ENCODE measurements at regions not wholly inside any gene's neighbourhood (a gene's known extent, or its start where the extent isn't known, plus 50 kb on each side); places are given as distances from the start of the nearest gene placed in this dataset.

GRCh38 chr16:81185416-81185815, 53.1 kb upstream of the BCO1 start:
- no peak overlapping the region for H4K5ac ChIP-seq (ENCODE audit: insufficient read length, low read depth, low read length)
- H3K9ac ChIP-seq (ENCODE audit: extremely low read depth, insufficient read length, low read length), result no peak overlapping the region
- H3K4me3 Mint-ChIP-seq, result no peak overlapping the region
- H3K4me1 Mint-ChIP-seq, result peaks cover 19 to 23% of the 10 kb centered on the region in 2 experiments
- H3K27ac Mint-ChIP-seq, result peak overlapping the region in 1 of 3 experiments; percentile 15; a peak in 1 of 7 replicates
- no peak overlapping the region for H3K14ac ChIP-seq (ENCODE audit: insufficient read depth, low read length)
- TF ChIP-seq CTCF (conservative IDR thresholded peaks at IDR 0.05), result no peak
- no peaks in the 10 kb centered on the region for H3K9me3 Mint-ChIP-seq
- H4K8ac ChIP-seq (replicated peaks; ENCODE audit: insufficient read length, low read depth, low read length), result no peak overlapping the region
- no CpG with 5 or more reads among the region's 10 CpGs for WGBS (ENCODE audit: extremely low coverage, insufficient read length, low lambda C conversion rate)
- no peak overlapping the region for H3K18ac ChIP-seq (ENCODE audit: insufficient read length, low read depth, low read length)
- no peak overlapping the region for H3K27ac ChIP-seq (ENCODE audit: insufficient read length, low read depth, low read length)
- no peak overlapping the region for H2BK5ac ChIP-seq (ENCODE audit: insufficient read length, low read length)
- H3K79me2 ChIP-seq (ENCODE audit: insufficient read depth, low read length), result no peaks in the 10 kb centered on the region
- no peaks in the 10 kb centered on the region for H4K20me1 ChIP-seq (ENCODE audit: control insufficient read depth, insufficient read depth, insufficient read length)
- H2AFZ ChIP-seq (ENCODE audit: low read length), result no peak overlapping the region
- no peak overlapping the region for H2AK5ac ChIP-seq (ENCODE audit: insufficient read length, low read length)
- no peak overlapping the region for H3K4me2 ChIP-seq (ENCODE audit: insufficient read depth, insufficient read length, low read length)
- no peak for DNase-seq
- no peak overlapping the region for H2BK15ac ChIP-seq (ENCODE audit: low read depth, low read length)
- H3K9me3 ChIP-seq (ENCODE audit: control insufficient read depth, low read depth, low read length), result no peaks in the 10 kb centered on the region
- H3K4ac ChIP-seq (ENCODE audit: low read depth, low read length), result no peak overlapping the region
- H2BK12ac ChIP-seq (ENCODE audit: insufficient read length, low read depth, low read length), result no peak overlapping the region
- no peak overlapping the region for H2BK20ac ChIP-seq (ENCODE audit: low read depth, low read length, poor library complexity, severe bottlenecking)
- no peaks in the 10 kb centered on the region for H3K27me3 ChIP-seq (ENCODE audit: insufficient read depth, low read length)
- H3K23ac ChIP-seq (ENCODE audit: insufficient read length, low read depth, low read length), result no peak overlapping the region
- H3K79me1 ChIP-seq (ENCODE audit: insufficient read depth, low read depth, low read length, poor library complexity, severe bottlenecking), result no peaks in the 10 kb centered on the region
- no peak overlapping the region for H4K91ac ChIP-seq (ENCODE audit: insufficient read length, low read depth, low read length)
- no peak overlapping the region for H3T11ph ChIP-seq (ENCODE audit: low read length)
- no peaks in the 10 kb centered on the region; the same call in 1 of the 2 replicates for H3K27me3 Mint-ChIP-seq (ENCODE audit: low read depth)
- no peaks in the 10 kb centered on the region for H3K36me3 Mint-ChIP-seq (ENCODE audit: insufficient read depth in 1 of 3, low read depth in 3 of 3)
- peaks cover 6% of the 10 kb centered on the region for H3K23me2 ChIP-seq (ENCODE audit: insufficient read length, low read depth, low read length, poor library complexity, severe bottlenecking)
- H2BK120ac ChIP-seq (ENCODE audit: low read depth, low read length, poor library complexity, severe bottlenecking), result no peak overlapping the region
- no peak overlapping the region for H3K56ac ChIP-seq (ENCODE audit: insufficient read length, low read depth, low read length)
- H3K4me1 ChIP-seq (ENCODE audit: insufficient read depth, low read length), result peaks cover 5% of the 10 kb centered on the region; the same call in 1 of the 2 replicates

Data from H9 (cell line).